GM12878 (cell line): ENCODE measurements at regions not wholly inside any gene's neighbourhood (a gene's known extent, or its start where the extent isn't known, plus 50 kb on each side); places are given as distances from the start of the nearest gene placed in this dataset.

Experiments used
- CREM ChIP-seq: IDR thresholded peaks from 2 replicates; pipeline ENCODE4 v1.6.1; 2014; ENCODE audit warnings: antibody characterized with exemption, low read depth
- MYC ChIP-seq: IDR thresholded peaks from 2 replicates; pipeline ENCODE4 v1.6.1; 2011; ENCODE audit warnings: mild to moderate bottlenecking, low read length, moderate library complexity, inconsistent platforms; ENCODE audit not compliant: insufficient read depth, insufficient replicate concordance, insufficient read length, severe bottlenecking
- SUZ12 ChIP-seq: fragments of 200-600 bp; sonication (generic); IDR thresholded peaks from one replicate; pipeline ENCODE4 v1.6.1; 2018; ENCODE audit warnings: antibody characterized with exemption, mild to moderate bottlenecking; ENCODE audit not compliant: unreplicated experiment
- TF ChIP-seq, protein P1 (sequence below): fragments of 450-650 bp; IDR thresholded peaks from 2 replicates; pipeline ENCODE4 v1.6.1; 2017; ENCODE audit warnings: mild to moderate bottlenecking
- TF ChIP-seq, protein P2 (sequence below), 3 experiments: IDR thresholded peaks in 2 of 3; conservative IDR thresholded peaks in 1 of 3; 2 replicates each; pipeline ENCODE4 v1.5.1; 2011; ENCODE audit warnings: low read depth in 3 of 3, low read length in 3 of 3, mild to moderate bottlenecking in 3 of 3, control low read depth in 2 of 3, moderate library complexity in 2 of 3, inconsistent platforms in 1 of 3, mixed read lengths in 1 of 3; ENCODE audit not compliant: control insufficient read depth in 2 of 3, insufficient read depth in 1 of 3; ENCODE audit errors: extremely low read depth in 1 of 3

DNA sequence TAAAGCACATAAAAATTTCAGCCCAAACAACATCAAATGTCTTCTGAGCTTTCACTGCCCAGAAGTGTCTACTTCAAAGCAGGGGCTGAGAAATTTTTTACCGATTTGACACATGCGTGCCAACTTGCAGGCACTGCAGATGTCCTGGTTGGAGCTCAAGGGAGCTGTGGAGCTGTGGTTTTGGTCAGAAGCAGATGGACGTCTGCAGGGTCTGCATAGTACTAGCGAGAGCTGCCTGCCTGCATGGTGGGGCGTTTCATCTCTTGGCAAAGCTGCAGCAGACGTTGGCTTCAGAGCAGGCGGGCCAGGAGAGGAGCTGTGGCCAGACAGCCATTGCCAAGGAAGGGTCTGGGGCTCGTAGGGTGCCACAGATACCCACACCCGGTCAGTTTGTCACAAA is 296.7 kb downstream of the GLRX3 start:
- TF ChIP-seq SUZ12 (no peak), MYC (no peak), CREM (no peak)
- TF ChIP-seq, protein P1, sequence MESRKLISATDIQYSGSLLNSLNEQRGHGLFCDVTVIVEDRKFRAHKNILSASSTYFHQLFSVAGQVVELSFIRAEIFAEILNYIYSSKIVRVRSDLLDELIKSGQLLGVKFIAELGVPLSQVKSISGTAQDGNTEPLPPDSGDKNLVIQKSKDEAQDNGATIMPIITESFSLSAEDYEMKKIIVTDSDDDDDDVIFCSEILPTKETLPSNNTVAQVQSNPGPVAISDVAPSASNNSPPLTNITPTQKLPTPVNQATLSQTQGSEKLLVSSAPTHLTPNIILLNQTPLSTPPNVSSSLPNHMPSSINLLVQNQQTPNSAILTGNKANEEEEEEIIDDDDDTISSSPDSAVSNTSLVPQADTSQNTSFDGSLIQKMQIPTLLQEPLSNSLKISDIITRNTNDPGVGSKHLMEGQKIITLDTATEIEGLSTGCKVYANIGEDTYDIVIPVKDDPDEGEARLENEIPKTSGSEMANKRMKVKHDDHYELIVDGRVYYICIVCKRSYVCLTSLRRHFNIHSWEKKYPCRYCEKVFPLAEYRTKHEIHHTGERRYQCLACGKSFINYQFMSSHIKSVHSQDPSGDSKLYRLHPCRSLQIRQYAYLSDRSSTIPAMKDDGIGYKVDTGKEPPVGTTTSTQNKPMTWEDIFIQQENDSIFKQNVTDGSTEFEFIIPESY = no peak
- TF ChIP-seq, protein P2, sequence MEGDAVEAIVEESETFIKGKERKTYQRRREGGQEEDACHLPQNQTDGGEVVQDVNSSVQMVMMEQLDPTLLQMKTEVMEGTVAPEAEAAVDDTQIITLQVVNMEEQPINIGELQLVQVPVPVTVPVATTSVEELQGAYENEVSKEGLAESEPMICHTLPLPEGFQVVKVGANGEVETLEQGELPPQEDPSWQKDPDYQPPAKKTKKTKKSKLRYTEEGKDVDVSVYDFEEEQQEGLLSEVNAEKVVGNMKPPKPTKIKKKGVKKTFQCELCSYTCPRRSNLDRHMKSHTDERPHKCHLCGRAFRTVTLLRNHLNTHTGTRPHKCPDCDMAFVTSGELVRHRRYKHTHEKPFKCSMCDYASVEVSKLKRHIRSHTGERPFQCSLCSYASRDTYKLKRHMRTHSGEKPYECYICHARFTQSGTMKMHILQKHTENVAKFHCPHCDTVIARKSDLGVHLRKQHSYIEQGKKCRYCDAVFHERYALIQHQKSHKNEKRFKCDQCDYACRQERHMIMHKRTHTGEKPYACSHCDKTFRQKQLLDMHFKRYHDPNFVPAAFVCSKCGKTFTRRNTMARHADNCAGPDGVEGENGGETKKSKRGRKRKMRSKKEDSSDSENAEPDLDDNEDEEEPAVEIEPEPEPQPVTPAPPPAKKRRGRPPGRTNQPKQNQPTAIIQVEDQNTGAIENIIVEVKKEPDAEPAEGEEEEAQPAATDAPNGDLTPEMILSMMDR (IDR thresholded peaks at IDR 0.05 in 2 of 3, conservative IDR thresholded peaks at IDR 0.05 in 1 of 3; ENCODE audit: control insufficient read depth in 2 of 3, extremely low read depth in 1 of 3, insufficient read depth in 1 of 3, low read depth in 3 of 3, low read length in 3 of 3) = no peak
